ENCODE measurements at regions not wholly inside any gene's neighbourhood (a gene's known extent, or its start where the extent isn't known, plus 50 kb on each side); places are given as distances from the start of the nearest gene placed in this dataset.
A peak's percentile ranks its signal among the peaks of the same experiment; 100 is the strongest.

DNA sequence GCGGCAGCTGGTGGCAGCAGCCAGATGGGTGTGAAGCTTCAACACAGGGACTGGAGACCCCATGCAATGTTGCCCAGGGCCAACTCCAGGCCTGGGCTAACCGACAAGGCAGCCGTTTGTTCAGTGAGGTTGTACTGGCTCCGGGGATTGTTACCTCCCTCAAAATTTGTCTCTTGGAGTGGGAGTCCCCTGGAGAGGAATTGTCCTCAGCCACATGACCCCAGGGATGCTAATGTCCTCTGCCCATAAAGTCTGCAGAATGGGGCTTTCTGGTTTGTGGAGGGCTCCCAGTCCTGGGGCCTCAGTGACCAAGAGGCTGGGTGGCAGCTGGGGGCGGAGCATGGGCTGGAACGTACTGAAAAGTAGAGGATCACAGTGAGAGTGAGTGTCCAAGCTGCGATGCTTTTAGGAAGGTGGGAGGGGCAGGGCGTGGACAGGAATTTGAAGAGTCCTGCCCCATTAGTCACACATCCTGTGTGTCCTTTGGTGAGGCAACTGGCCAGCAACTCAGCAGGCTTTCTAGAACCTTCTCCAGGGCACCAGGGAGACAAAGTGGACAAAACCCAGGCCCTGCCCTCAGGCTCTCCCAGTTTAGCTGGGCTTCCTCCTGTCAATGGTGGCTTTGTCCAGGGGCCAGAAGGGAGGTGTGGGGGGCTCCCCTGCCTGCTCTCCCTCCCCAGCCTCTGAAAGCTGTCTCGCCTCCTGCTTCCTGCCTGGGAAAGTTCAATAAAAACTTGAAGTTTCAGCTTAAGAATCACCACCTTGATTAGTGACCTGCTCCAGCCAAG, 114.0 kb downstream of the NSG2 start:
- WGBS (ENCODE audit: insufficient coverage): 47% methylated on average over 6 of the region's 9 CpGs
- H3K9me3 ChIP-seq (replicated peaks; ENCODE audit: control insufficient read depth, low read depth, low read length): no peaks in the 10 kb centered on the region
- no peak overlapping the region for H3K4me3 ChIP-seq (ENCODE audit: low read length)
- H3K4me1 ChIP-seq (ENCODE audit: control insufficient read depth, insufficient read depth, low read length): no peaks in the 10 kb centered on the region
- no peaks in the 10 kb centered on the region for H3K27me3 ChIP-seq (ENCODE audit: control insufficient read depth, insufficient read depth, low read length)
- DNase-seq: no peak
- H3K36me3 ChIP-seq (ENCODE audit: control insufficient read depth, insufficient read depth, low read length): no peaks in the 10 kb centered on the region
- H3K27ac ChIP-seq (ENCODE audit: low read length): no peak overlapping the region

DNA sequence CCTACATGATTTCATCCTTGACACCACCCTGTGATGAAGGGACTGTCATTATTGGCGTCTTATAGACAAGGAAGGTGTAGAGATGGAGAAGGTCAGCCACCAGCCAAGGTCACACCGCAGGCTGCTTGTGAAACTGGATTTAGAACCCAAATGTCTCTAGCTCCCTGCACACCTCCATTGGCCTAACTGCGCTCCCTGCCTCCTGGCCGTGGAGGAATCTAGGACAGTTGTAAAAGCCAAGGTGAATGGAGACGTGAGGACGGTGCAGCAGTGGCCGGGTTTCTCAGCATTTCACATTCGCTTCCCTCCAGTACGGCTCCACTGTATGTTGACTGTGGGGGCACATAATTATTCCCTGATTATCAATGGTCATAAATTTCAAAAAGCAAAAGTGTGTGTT, 119.9 kb downstream of the NSG2 start:
- Histone ChIP-seq H3K9me3 (replicated peaks; ENCODE audit: control insufficient read depth, low read depth, low read length) (peaks cover 4% of the 10 kb centered on the region), H3K4me3 (ENCODE audit: low read length) (no peak overlapping the region), H3K27me3 (ENCODE audit: control insufficient read depth, insufficient read depth, low read length) (no peaks in the 10 kb centered on the region), H3K4me1 (ENCODE audit: control insufficient read depth, insufficient read depth, low read length) (peaks cover 7% of the 10 kb centered on the region), H3K27ac (ENCODE audit: low read length) (no peak overlapping the region), H3K36me3 (ENCODE audit: control insufficient read depth, insufficient read depth, low read length) (no peaks in the 10 kb centered on the region)
- WGBS (ENCODE audit: insufficient coverage): 58% methylated on average over 3 of the region's 9 CpGs
- no peak for DNase-seq

DNA sequence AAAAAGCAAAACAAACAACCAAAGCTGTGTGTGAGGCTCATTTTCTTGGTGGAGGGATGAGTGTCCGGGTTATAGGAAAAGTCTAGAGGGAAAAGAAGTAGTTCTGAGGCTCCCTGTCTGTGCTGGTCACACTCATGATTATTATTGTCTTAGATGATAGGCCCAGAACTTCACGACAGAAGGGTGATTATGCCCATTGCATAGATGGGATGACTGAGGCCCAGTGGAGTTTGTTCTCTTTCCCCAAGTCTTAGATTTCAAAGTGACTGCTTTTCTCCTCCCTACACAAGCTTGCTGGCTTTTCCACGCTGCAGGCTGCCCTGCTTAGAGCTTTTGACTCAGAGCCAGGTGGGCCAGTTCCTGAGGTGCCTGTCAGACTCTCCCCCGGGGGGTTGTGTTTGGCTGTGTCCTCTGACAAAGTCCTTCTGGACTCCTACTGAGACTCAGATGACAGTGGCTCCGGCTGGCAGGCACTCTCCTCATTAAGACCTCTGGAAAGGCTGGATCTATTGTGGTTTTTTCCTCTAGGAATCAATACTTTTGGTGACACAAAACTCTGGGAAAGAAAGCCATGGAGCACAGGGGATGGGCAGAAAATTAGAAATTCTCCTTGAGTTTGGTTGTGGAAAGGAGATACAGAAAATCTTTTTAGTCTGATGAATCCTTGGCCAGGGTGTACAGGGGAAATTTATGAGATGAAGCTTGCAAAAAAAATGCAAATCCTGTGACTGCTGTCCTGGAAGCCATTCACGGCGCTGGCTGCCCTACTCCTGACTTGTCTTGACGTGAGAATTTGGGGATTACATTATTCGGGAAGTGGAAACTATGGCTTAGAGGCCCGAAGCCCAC, 120.9 kb downstream of the NSG2 start:
- Histone ChIP-seq H3K4me3 (ENCODE audit: low read length) (no peak overlapping the region), H3K4me1 (ENCODE audit: control insufficient read depth, insufficient read depth, low read length) (peaks cover 7% of the 10 kb centered on the region), H3K27ac (ENCODE audit: low read length) (peak overlapping the region; percentile 62), H3K36me3 (ENCODE audit: control insufficient read depth, insufficient read depth, low read length) (no peaks in the 10 kb centered on the region), H3K9me3 (replicated peaks; ENCODE audit: control insufficient read depth, low read depth, low read length) (peaks cover 4% of the 10 kb centered on the region), H3K27me3 (ENCODE audit: control insufficient read depth, insufficient read depth, low read length) (no peaks in the 10 kb centered on the region)
- peak; percentile 88 for DNase-seq
- WGBS (ENCODE audit: insufficient coverage): 43% methylated on average over 8 of the region's 10 CpGs

DNA sequence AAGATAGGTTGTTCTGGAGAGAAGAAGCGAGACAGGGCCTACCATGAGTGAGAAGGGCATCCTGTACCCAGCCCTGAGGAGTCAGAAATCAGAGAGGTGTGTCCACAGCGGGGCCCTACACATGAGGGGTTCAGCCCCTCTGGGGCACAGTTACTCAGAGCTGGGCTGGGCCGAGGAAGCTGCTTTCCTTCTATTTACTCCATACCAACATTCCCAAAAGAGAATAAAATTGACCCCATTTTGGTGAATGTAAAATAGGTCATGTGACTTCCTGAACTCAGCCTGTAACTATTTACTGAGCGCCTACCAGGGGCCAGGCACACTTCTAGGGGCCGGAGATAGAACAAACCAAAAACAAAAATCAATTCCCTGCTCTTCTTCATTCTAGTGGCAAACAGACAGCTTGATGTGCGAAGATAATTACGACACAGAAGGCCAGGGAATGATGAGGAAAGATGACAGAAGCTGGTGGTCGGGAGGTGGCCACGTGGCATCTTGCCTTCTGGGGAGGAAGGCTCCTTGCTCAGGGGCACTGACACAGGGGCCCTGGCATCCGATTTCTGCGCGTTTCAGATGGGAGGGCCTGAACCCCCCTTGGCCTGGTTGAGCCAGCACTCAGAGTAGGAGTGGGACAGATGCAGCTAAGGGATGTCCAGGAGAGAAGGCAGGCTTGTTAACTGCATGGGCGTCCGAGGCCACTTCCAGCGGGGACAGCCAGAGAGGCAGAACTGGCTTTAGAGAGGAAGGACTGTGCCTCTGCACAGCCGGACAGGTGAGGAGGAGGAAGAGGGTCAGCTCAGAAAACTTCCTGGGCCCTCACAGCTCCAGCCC, 121.8 kb downstream of the NSG2 start:
- H3K27me3 ChIP-seq (ENCODE audit: control insufficient read depth, insufficient read depth, low read length): no peaks in the 10 kb centered on the region
- peaks cover 7% of the 10 kb centered on the region for H3K4me1 ChIP-seq (ENCODE audit: control insufficient read depth, insufficient read depth, low read length)
- H3K27ac ChIP-seq (ENCODE audit: low read length): peak overlapping the region; percentile 62
- no peak overlapping the region for H3K4me3 ChIP-seq (ENCODE audit: low read length)
- H3K36me3 ChIP-seq (ENCODE audit: control insufficient read depth, insufficient read depth, low read length): no peaks in the 10 kb centered on the region
- peaks cover 4% of the 10 kb centered on the region for H3K9me3 ChIP-seq (replicated peaks; ENCODE audit: control insufficient read depth, low read depth, low read length)
- DNase-seq: peak; percentile 26
- 82% methylated on average over 11 of the region's 16 CpGs for WGBS (ENCODE audit: insufficient coverage)

DNA sequence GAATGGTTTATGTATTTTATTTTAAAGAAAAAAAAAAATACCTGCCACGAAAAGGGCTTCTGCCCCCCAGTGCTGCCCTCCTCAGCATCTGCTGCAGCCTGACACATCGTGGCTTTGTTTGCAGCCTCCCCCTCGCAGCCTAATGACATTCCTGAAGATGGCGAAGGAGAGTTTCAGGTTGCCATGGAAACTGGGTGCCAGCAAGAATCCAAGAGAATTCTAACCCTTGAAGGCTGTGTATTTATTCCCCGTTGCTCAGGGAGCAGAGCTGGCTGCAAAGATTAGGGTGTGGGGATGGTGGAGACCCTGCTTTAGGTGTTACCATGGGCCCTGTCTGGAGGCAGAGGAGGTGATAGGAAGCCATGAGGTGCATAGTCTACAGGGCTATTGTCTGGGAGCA, 126.6 kb downstream of the NSG2 start:
- Histone ChIP-seq H3K4me1 (ENCODE audit: control insufficient read depth, insufficient read depth, low read length) (peaks cover 4% of the 10 kb centered on the region), H3K36me3 (ENCODE audit: control insufficient read depth, insufficient read depth, low read length) (no peaks in the 10 kb centered on the region), H3K9me3 (replicated peaks; ENCODE audit: control insufficient read depth, low read depth, low read length) (peaks cover 4% of the 10 kb centered on the region), H3K27me3 (ENCODE audit: control insufficient read depth, insufficient read depth, low read length) (peaks cover 2% of the 10 kb centered on the region), H3K4me3 (ENCODE audit: low read length) (no peak overlapping the region), H3K27ac (ENCODE audit: low read length) (no peak overlapping the region)
- DNase-seq: no peak
- WGBS (ENCODE audit: insufficient coverage): 18% methylated on average over 4 of the region's 5 CpGs

DNA sequence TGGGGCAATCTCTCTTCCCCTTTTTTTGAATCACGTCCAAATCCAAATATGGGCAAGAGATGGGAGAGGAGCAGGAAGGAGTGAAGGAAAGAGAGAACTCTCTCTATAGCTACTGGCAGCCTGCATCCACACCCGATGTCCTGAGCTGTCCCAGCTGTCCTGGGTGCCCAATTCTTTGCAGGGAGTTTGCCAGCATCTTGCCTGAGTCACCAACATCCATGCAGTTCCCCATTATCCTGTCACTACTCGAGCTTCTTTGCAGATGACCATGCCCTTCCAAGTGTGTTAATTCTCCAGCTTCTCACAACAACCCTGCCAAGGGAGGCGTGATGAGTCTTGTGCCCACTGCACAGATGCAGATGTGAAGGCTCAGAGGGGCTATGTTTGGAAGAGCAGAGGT, 127.1 kb downstream of the NSG2 start:
- DNase-seq: no peak
- Histone ChIP-seq H3K9me3 (replicated peaks; ENCODE audit: control insufficient read depth, low read depth, low read length) (peaks cover 4% of the 10 kb centered on the region), H3K27ac (ENCODE audit: low read length) (no peak overlapping the region), H3K27me3 (ENCODE audit: control insufficient read depth, insufficient read depth, low read length) (peaks cover 2% of the 10 kb centered on the region), H3K4me3 (ENCODE audit: low read length) (no peak overlapping the region), H3K4me1 (ENCODE audit: control insufficient read depth, insufficient read depth, low read length) (peaks cover 4% of the 10 kb centered on the region), H3K36me3 (ENCODE audit: control insufficient read depth, insufficient read depth, low read length) (no peaks in the 10 kb centered on the region)
- 60% methylated on average over 2 of the region's 4 CpGs for WGBS (ENCODE audit: insufficient coverage)

DNA sequence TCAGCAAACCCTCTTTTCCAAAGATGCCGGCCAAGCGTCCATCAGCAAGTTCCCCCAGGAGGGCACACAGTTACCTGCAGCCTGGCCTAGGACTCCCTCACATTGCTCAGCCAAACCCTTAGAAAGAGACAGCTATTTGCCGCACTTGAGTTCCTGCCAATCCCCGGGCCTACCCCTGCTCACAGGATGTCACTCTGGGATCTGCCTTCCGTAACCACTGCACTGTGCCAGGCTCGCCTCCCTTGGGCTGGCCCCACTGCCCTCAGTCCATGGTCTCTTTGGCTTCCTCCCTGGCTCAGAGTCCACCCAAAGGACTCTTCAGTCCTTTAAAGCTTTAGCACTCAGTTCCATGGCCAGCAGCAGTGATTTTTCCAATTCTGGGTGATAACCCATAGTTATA, 128.3 kb downstream of the NSG2 start:
- no peak for DNase-seq
- H3K27ac ChIP-seq (ENCODE audit: low read length): no peak overlapping the region
- H3K27me3 ChIP-seq (ENCODE audit: control insufficient read depth, insufficient read depth, low read length): peaks cover 2% of the 10 kb centered on the region
- H3K9me3 ChIP-seq (replicated peaks; ENCODE audit: control insufficient read depth, low read depth, low read length): no peaks in the 10 kb centered on the region
- no peak overlapping the region for H3K4me3 ChIP-seq (ENCODE audit: low read length)
- H3K4me1 ChIP-seq (ENCODE audit: control insufficient read depth, insufficient read depth, low read length): peaks cover 4% of the 10 kb centered on the region
- 74% methylated on average over 6 of the region's 6 CpGs for WGBS (ENCODE audit: insufficient coverage)
- no peaks in the 10 kb centered on the region for H3K36me3 ChIP-seq (ENCODE audit: control insufficient read depth, insufficient read depth, low read length)

DNA sequence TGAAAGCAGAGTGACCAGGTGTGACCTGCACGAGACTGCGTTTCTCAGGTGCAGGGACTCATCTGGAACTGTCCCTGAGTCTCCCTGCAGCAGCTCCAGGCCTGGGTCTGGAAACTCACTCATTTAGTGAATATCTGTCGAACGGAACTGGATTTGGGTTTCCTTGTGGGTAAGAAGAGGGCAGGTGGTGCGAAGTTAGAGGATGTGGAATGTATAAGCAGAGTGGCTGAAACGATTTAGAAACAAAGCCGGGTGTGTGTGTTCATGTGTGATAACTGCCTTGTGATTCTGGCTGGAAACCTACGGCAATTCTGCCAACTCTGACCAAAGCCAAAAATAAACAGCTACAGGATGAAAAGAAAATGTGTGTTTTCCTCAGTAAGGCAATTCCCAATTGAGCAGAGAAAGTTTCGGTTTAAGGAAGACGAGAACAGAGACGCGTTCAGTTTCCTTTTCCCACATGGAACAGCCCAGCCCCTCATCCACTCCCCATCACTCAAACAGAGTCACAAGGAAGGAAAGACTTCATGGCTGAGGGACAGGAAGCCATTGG, 130.3 kb downstream of the NSG2 start:
- 20% methylated on average over 8 of the region's 12 CpGs for whole genome bisulfite sequencing (ENCODE audit: insufficient coverage)
- no peak overlapping the region for H3K4me3 ChIP-seq (ENCODE audit: low read length)
- H3K9me3 ChIP-seq (replicated peaks; ENCODE audit: control insufficient read depth, low read depth, low read length): no peaks in the 10 kb centered on the region
- H3K27me3 ChIP-seq (ENCODE audit: control insufficient read depth, insufficient read depth, low read length): peaks cover 2% of the 10 kb centered on the region
- peaks cover 4% of the 10 kb centered on the region for H3K4me1 ChIP-seq (ENCODE audit: control insufficient read depth, insufficient read depth, low read length)
- no peaks in the 10 kb centered on the region for H3K36me3 ChIP-seq (ENCODE audit: control insufficient read depth, insufficient read depth, low read length)
- DNase-seq: peak; percentile 86
- H3K27ac ChIP-seq (ENCODE audit: low read length): no peak overlapping the region

DNA sequence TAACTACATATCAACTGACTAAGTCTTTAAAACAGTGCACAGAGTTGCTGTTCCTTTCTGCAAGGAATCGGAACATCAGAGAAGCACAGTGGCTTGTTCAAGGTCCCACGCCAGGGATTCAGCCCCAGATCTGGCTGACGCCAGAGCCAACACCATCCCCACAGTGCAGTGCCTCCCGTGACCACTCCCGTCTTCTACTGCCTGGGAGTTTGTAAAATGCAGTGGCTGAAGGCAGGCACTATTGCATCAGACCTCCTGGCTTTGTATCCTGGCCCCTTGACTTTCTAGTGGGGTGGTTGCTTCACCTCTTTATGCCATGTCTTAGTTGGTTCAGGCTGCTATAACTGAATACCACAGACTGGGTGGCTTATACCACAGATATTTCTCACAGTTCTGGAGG, 131.0 kb downstream of the NSG2 start:
- peaks cover 4% of the 10 kb centered on the region for H3K4me1 ChIP-seq (ENCODE audit: control insufficient read depth, insufficient read depth, low read length)
- no peaks in the 10 kb centered on the region for H3K36me3 ChIP-seq (ENCODE audit: control insufficient read depth, insufficient read depth, low read length)
- no peak for DNase-seq
- no peaks in the 10 kb centered on the region for H3K9me3 ChIP-seq (replicated peaks; ENCODE audit: control insufficient read depth, low read depth, low read length)
- peaks cover 5% of the 10 kb centered on the region for H3K27me3 ChIP-seq (ENCODE audit: control insufficient read depth, insufficient read depth, low read length)
- no peak overlapping the region for H3K4me3 ChIP-seq (ENCODE audit: low read length)
- no peak overlapping the region for H3K27ac ChIP-seq (ENCODE audit: low read length)
- WGBS (ENCODE audit: insufficient coverage): no CpG with 5 or more reads among the region's 5 CpGs
